Left colon (tissue), 2 donors: ENCODE measurements at regions not wholly inside any gene's neighbourhood (a gene's known extent, or its start where the extent isn't known, plus 50 kb on each side); places are given as distances from the start of the nearest gene placed in this dataset.
A peak's percentile ranks its signal among the peaks of the same experiment; 100 is the strongest.

Experiments
- ATAC-seq: fragments of 200-7000 bp; cut with Tn5 transposase; one replicate; pipeline ENCODE4 v1.9.1; 2020; ENCODE audit warnings: mild to moderate bottlenecking, moderate library complexity
- DNase-seq, 2 donors: peaks; one replicate each; pipeline ENCODE4 v3.0.0-alpha.2; 2020
- intact Hi-C, 2 donors: fragments of 100-400 bp; cut with DNase I in 1 of 2; cut with micrococcal nuclease in 1 of 2; formaldehyde crosslinking; loops; one replicate each; pipeline versions ENCODE4 v1.11.2 to v1.14.0; 2022; cut with DNase I, micrococcal nuclease
- donor health status: DM: no; HTN: no; CAD: no.
- donor health status: DM: yes; HTN: yes; CAD: no.

- intact Hi-C loops, result no loop called here
- ATAC-seq (no peak), DNase-seq (no peak)
Observed at GRCh38 chr1:62977366-62977765, 193.4 kb downstream of the ATG4C start.

GRCh38 chr1:62978741-62979140 lies 194.8 kb downstream of the ATG4C start:
- no peak for DNase-seq
- intact Hi-C loops, result no loop called here
- ATAC-seq, result no peak

- intact Hi-C loops, result no loop called here
- DNase-seq, result no peak
- no peak for ATAC-seq
Observed at GRCh38 chr1:62981434-62981833, 197.5 kb downstream of the ATG4C start.

GRCh38 chr1:62988867-62989266 lies 204.9 kb downstream of the ATG4C start:
- DNase-seq (no peak), ATAC-seq (no peak)
- intact Hi-C loops, result no loop called here

GRCh38 chr1:62989497-62989896 lies 205.6 kb downstream of the ATG4C start:
- DNase-seq, result no peak
- intact Hi-C loops, result no loop called here
- no peak for ATAC-seq

GRCh38 chr1:62991152-62991551 lies 207.2 kb downstream of the ATG4C start:
- intact Hi-C loops, result no loop called here
- no peak for DNase-seq
- ATAC-seq, result no peak

- intact Hi-C loops, result no loop called here
- no peak for DNase-seq
Observed at GRCh38 chr1:62993844-62994243, 209.9 kb downstream of the ATG4C start.

GRCh38 chr1:62995173-62995572 lies 211.2 kb downstream of the ATG4C start:
- intact Hi-C loops, result no loop called here
- DNase-seq (no peak), ATAC-seq (no peak)

More at GRCh38 chr1:62993844-62994243, 209.9 kb downstream of the ATG4C start:
- ATAC-seq, result no peak

- no peak for ATAC-seq
- intact Hi-C loops, result no loop called here
- no peak for DNase-seq
Observed at GRCh38 chr1:62997884-62998283, 214.0 kb downstream of the ATG4C start.

GRCh38 chr1:62998845-62999649 lies 215.1 kb downstream of the ATG4C start:
- intact Hi-C loops, result no loop called here
- DNase-seq (no peak), ATAC-seq (no peak)

GRCh38 chr1:63000508-63000907 lies 216.6 kb downstream of the ATG4C start:
- DNase-seq (no peak), ATAC-seq (no peak)
- intact Hi-C loops, result no loop called here

- ATAC-seq, result no peak
- intact Hi-C loops, result no loop called here
- DNase-seq, result no peak
Observed at GRCh38 chr1:63004868-63005267, 220.9 kb downstream of the ATG4C start.

- DNase-seq (no peak), ATAC-seq (no peak)
- intact Hi-C loops, result no loop called here
Observed at GRCh38 chr1:63005812-63006211, 221.9 kb downstream of the ATG4C start.

GRCh38 chr1:63009421-63009820 lies 225.5 kb downstream of the ATG4C start:
- no peak for DNase-seq

GRCh38 chr1:63010913-63011660 lies 227.2 kb downstream of the ATG4C start:
- DNase-seq (no peak), ATAC-seq (no peak)
- intact Hi-C loops, result no loop called here

More at GRCh38 chr1:63009421-63009820, 225.5 kb downstream of the ATG4C start:
- no peak for ATAC-seq
- intact Hi-C loops, result no loop called here

- intact Hi-C loops, result no loop called here
- no peak for ATAC-seq
- no peak for DNase-seq
Observed at GRCh38 chr1:63012339-63012738, 228.4 kb downstream of the ATG4C start.

GRCh38 chr1:63014267-63014666 lies 230.3 kb downstream of the ATG4C start:
- intact Hi-C loops, result no loop called here

GRCh38 chr1:63022319-63022718 lies 238.4 kb downstream of the ATG4C start:
- no peak for ATAC-seq
- DNase-seq, result no peak
- intact Hi-C loops, result no loop called here

More at GRCh38 chr1:63014267-63014666, 230.3 kb downstream of the ATG4C start:
- ATAC-seq (no peak), DNase-seq (no peak)

GRCh38 chr1:63023171-63023570 lies 239.2 kb downstream of the ATG4C start:
- intact Hi-C loops, result no loop called here
- peak in 1 of 2 donors; percentile 5 for DNase-seq
- ATAC-seq, result peak; percentile 52

GRCh38 chr1:63023637-63024036 lies 239.7 kb downstream of the ATG4C start:
- intact Hi-C loops, result no loop called here
- no peak for ATAC-seq
- no peak for DNase-seq
